Panc1 (cell line): ENCODE measurements at regions not wholly inside any gene's neighbourhood (a gene's known extent, or its start where the extent isn't known, plus 50 kb on each side); places are given as distances from the start of the nearest gene placed in this dataset.
"Not testable (repeated sequence)": the region's sequence is repeated elsewhere in the genome, so short reads cannot be mapped to it uniquely, and the experiment has no call there.

Experiments used
- ATAC-seq: fragments of 200-7000 bp; cut with Tn5 transposase; 2 replicates; pipeline ENCODE4 v1.9.1; 2020; ENCODE audit warnings: mild to moderate bottlenecking, moderate library complexity
- BruUV-seq: library from RNA; stranded (reverse); fragments of 400-500 nt; replicated peaks from 2 replicates; lab custom pipeline; 2021; lab: Mats Ljungman, UMichigan
- CTCF ChIA-PET: fragments of 300-600 bp; sonication (Branson Sonifier 250); formaldehyde crosslinking; loops from one replicate; lab custom pipeline; 2022; ENCODE audit warnings: antibody characterized with exemption; lab: Charles Lee
- POLR2A ChIA-PET: fragments of 300-600 bp; sonication (Branson Sonifier 250); formaldehyde crosslinking; loops from one replicate; lab custom pipeline; 2022; ENCODE audit warnings: antibody characterized with exemption; lab: Charles Lee
- DNase-seq: peaks from one replicate; pipeline ENCODE4 v3.0.0-alpha.2; 2010; ENCODE audit warnings: low read depth, low spot score
- H3K27ac ChIP-seq: 2 replicates; pipeline ENCODE4 v1.5.1; 2011; ENCODE audit warnings: mild to moderate bottlenecking, low read length, inconsistent platforms
- H3K27me3 ChIP-seq: fragments of 200-500 bp; sonication (Bioruptor generic); 2 replicates; pipeline ENCODE4 v1.6.0; 2014; ENCODE audit warnings: low read length, inconsistent platforms; ENCODE audit not compliant: control insufficient read depth, insufficient read depth
- H3K36me3 ChIP-seq: fragments of 200-500 bp; sonication (Bioruptor generic); 2 replicates; pipeline ENCODE4 v1.5.1; 2014; ENCODE audit warnings: inconsistent platforms, mild to moderate bottlenecking, low read length, moderate library complexity; ENCODE audit not compliant: control insufficient read depth, insufficient read depth
- H3K4me1 ChIP-seq: 2 replicates; pipeline ENCODE4 v1.5.1; 2011; ENCODE audit warnings: inconsistent platforms, mild to moderate bottlenecking, low read length, moderate library complexity; ENCODE audit not compliant: control insufficient read depth, insufficient read depth
- H3K4me3 ChIP-seq, 2 experiments: 2 replicates each; pipeline ENCODE4 v1.5.1; 2011 to 2012; ENCODE audit warnings: low read depth in 2 of 2, low read length in 2 of 2, mild to moderate bottlenecking in 2 of 2, inconsistent platforms in 1 of 2, moderate library complexity in 1 of 2
- H3K9me3 ChIP-seq: fragments of 200-500 bp; sonication (Bioruptor generic); 2 replicates; pipeline ENCODE4 v1.5.1; 2014; ENCODE audit warnings: low read depth, mild to moderate bottlenecking, inconsistent platforms, low read length, moderate library complexity; ENCODE audit not compliant: control insufficient read depth, insufficient read depth
- POLR2AphosphoS5 ChIP-seq: IDR thresholded peaks from 2 replicates; pipeline ENCODE4 v1.6.1; 2012; ENCODE audit warnings: mild to moderate bottlenecking, low read depth, low read length, moderate library complexity
- SIN3A ChIP-seq: IDR thresholded peaks from 2 replicates; pipeline ENCODE4 v1.6.1; 2012; ENCODE audit warnings: low read depth, mild to moderate bottlenecking, low read length, moderate library complexity, borderline replicate concordance; ENCODE audit not compliant: insufficient read depth
- TCF7L2 ChIP-seq: IDR thresholded peaks from 2 replicates; pipeline ENCODE4 v1.6.1; 2011; ENCODE audit warnings: mild to moderate bottlenecking, low read depth, low read length, inconsistent platforms
- in situ Hi-C: cut with HindIII; loops from 2 replicates; pipeline ENCODE4 v1.10.0; 2016; ENCODE audit warnings: low sequenced_read_pairs, low pct_unique_long_range_greater_than_20kb
- intact Hi-C: fragments of 100-400 bp; cut with micrococcal nuclease; formaldehyde crosslinking; loops from one replicate; pipeline ENCODE4 v1.10.0; 2022; ENCODE audit not compliant: unreplicated experiment
- TF ChIP-seq, protein P1 (sequence below), 2 experiments: IDR thresholded peaks; 2 replicates each; pipeline ENCODE4 v1.6.1; 2011 to 2012; ENCODE audit warnings: low read depth in 2 of 2, control low read depth in 1 of 2, low read length in 1 of 2, mild to moderate bottlenecking in 1 of 2, moderate library complexity in 1 of 2; ENCODE audit not compliant: insufficient read depth in 1 of 2
- TF ChIP-seq, protein P2 (sequence below): fragments of 450-650 bp; IDR thresholded peaks from 2 replicates; pipeline ENCODE4 v1.5.1; 2017; ENCODE audit warnings: mild to moderate bottlenecking

DNA sequence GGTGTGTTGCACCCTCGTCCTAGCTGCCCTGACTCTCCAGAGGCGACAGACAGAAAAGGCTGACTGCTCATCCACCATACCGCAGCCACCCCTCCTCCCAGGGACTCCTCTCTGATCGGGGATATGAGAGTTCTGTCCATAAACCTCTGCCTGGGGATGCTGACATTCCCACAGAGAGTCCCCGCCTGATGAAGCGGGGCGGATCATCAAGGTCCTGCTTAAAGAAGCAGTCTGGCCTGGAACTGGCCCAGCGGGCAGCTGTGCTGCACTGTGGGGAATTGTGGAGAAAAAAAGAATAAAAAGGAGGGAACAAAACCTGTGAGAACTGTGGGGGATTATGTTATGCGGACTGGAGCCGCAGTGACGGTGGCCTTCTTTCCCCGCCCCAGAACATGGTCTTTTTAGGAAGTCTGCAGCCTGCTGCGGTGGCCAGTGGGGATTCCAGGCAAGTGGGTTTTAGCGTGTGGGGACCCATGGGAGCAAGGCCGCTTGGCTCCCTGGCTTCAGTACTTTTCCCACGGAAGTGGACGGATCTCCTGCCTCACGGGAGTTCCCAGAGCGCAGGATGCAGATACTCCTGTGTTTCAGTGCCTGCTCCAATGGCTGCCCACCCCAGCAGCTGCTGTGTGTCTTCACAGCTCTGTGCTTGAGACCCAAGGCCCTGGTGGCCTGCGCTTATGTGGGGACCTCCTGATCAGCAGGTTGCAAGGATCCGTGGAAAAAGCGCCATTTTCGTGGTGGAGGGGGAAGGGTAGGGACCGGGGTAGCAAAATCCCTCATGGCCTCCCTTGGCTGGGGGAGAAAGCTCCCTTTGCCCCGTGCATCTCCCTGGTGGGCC, 1456.2 kb upstream of the SLC10A2 start:
- Histone ChIP-seq H3K27me3 (no peaks in the 10 kb centered on the region), H3K36me3 (no peaks in the 10 kb centered on the region), H3K9me3 (no peaks in the 10 kb centered on the region), H3K4me1 (no peaks in the 10 kb centered on the region), H3K4me3 (no peak overlapping the region), H3K27ac (no peak overlapping the region)
- TF ChIP-seq, protein P1, sequence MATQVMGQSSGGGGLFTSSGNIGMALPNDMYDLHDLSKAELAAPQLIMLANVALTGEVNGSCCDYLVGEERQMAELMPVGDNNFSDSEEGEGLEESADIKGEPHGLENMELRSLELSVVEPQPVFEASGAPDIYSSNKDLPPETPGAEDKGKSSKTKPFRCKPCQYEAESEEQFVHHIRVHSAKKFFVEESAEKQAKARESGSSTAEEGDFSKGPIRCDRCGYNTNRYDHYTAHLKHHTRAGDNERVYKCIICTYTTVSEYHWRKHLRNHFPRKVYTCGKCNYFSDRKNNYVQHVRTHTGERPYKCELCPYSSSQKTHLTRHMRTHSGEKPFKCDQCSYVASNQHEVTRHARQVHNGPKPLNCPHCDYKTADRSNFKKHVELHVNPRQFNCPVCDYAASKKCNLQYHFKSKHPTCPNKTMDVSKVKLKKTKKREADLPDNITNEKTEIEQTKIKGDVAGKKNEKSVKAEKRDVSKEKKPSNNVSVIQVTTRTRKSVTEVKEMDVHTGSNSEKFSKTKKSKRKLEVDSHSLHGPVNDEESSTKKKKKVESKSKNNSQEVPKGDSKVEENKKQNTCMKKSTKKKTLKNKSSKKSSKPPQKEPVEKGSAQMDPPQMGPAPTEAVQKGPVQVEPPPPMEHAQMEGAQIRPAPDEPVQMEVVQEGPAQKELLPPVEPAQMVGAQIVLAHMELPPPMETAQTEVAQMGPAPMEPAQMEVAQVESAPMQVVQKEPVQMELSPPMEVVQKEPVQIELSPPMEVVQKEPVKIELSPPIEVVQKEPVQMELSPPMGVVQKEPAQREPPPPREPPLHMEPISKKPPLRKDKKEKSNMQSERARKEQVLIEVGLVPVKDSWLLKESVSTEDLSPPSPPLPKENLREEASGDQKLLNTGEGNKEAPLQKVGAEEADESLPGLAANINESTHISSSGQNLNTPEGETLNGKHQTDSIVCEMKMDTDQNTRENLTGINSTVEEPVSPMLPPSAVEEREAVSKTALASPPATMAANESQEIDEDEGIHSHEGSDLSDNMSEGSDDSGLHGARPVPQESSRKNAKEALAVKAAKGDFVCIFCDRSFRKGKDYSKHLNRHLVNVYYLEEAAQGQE (IDR thresholded peaks at IDR 0.05; ENCODE audit: insufficient read depth in 1 of 2, low read depth in 2 of 2, low read length in 1 of 2) = no peak
- TF ChIP-seq, protein P2, sequence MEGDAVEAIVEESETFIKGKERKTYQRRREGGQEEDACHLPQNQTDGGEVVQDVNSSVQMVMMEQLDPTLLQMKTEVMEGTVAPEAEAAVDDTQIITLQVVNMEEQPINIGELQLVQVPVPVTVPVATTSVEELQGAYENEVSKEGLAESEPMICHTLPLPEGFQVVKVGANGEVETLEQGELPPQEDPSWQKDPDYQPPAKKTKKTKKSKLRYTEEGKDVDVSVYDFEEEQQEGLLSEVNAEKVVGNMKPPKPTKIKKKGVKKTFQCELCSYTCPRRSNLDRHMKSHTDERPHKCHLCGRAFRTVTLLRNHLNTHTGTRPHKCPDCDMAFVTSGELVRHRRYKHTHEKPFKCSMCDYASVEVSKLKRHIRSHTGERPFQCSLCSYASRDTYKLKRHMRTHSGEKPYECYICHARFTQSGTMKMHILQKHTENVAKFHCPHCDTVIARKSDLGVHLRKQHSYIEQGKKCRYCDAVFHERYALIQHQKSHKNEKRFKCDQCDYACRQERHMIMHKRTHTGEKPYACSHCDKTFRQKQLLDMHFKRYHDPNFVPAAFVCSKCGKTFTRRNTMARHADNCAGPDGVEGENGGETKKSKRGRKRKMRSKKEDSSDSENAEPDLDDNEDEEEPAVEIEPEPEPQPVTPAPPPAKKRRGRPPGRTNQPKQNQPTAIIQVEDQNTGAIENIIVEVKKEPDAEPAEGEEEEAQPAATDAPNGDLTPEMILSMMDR = no peak
- TF ChIP-seq SIN3A (no peak), TCF7L2 (no peak), POLR2AphosphoS5 (no peak)
- in situ Hi-C loops = no loop called here
- POLR2A ChIA-PET = interaction anchor here (0.6 kb wide), 1 partner anchor 333 kb away, joined by 4 read pairs; no protein-coding TSS in a partner anchor
- DNase-seq (no peak), ATAC-seq (no peak)
- intact Hi-C loops = no loop called here
- CTCF ChIA-PET = no interaction called here
- no TSS peak for BruUV-seq

DNA sequence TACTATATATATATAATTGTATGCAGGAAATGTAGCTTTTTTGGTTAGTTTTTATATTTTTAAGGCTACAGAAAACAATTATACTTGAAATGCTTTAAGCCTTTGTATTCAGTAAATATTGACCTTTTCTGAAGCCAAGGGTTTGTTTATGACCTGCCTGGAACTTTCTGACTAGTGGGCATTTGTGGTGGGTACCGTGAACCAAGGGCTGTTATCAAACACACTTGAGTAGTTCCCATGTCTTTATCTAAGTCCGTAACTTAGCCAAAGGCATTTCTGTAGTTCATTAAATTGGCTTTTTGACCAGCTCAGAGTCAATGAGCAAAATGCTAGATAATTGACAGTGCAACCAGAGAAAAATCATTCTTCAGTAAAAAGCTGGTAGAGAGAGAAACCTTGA, 1444.2 kb upstream of the SLC10A2 start:
- BruUV-seq = no TSS peak
- no peaks in the 10 kb centered on the region for H3K9me3 ChIP-seq
- H3K27me3 ChIP-seq = no peaks in the 10 kb centered on the region
- intact Hi-C loops = no loop called here
- no peak for ATAC-seq
- CTCF ChIA-PET = no interaction called here
- H3K4me3 ChIP-seq = no peak overlapping the region
- in situ Hi-C loops = no loop called here
- no peaks in the 10 kb centered on the region for H3K4me1 ChIP-seq
- H3K27ac ChIP-seq = no peak overlapping the region
- H3K36me3 ChIP-seq = no peaks in the 10 kb centered on the region
- POLR2A ChIA-PET = no interaction called here
- no peak for DNase-seq
- no peak for TF ChIP-seq SIN3A
- TF ChIP-seq, protein P1 (IDR thresholded peaks at IDR 0.05; ENCODE audit: insufficient read depth in 1 of 2, low read depth in 2 of 2, low read length in 1 of 2) = no peak
- no peak for TF ChIP-seq TCF7L2
- TF ChIP-seq, protein P2 = no peak
- no peak for TF ChIP-seq POLR2AphosphoS5

DNA sequence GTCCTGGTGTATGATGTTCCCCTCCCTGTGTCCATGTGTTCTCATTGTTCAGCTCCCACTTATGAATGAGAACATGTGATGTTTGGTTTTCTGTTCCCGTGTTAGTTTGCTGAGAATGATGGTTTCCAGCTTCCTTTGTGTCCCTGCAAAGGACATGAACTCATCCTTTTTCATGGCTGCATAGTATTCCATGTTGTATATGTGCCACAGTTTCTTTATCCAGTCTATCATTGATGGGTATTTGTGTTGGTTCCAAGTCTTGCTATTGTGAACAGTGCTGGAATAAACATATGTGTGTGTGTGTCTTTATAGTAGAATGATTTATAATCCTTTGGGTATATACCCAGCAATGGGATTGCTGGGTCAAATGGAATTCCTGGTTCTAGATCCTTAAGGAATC, 1427.3 kb upstream of the SLC10A2 start:
- DNase-seq, intact Hi-C loops, H3K9me3 ChIP-seq, CTCF ChIA-PET, BruUV-seq, POLR2A ChIA-PET, H3K4me3 ChIP-seq, H3K4me1 ChIP-seq, H3K36me3 ChIP-seq, ATAC-seq, in situ Hi-C loops, H3K27ac ChIP-seq, H3K27me3 ChIP-seq: not testable (repeated sequence)
